Mammary epithelial cell (primary cell): ENCODE measurements at regions not wholly inside any gene's neighbourhood (a gene's known extent, or its start where the extent isn't known, plus 50 kb on each side); places are given as distances from the start of the nearest gene placed in this dataset.

ENCODE experiments used
- CTCF ChIP-seq, 2 donors: IDR thresholded peaks in 1 of 2; conservative IDR thresholded peaks in 1 of 2; 2 replicates each; pipeline ENCODE4 v1.5.1; 2011 to 2012; ENCODE audit warnings: inconsistent platforms in 2 of 2, low read length in 2 of 2, mild to moderate bottlenecking in 2 of 2, control low read depth in 1 of 2, low read depth in 1 of 2; ENCODE audit not compliant: insufficient read depth in 1 of 2; ENCODE audit errors: extremely low read depth in 1 of 2
- EZH2 ChIP-seq: IDR thresholded peaks from 2 replicates; pipeline ENCODE4 v1.6.1; 2012; ENCODE audit warnings: low read length, inconsistent platforms, borderline replicate concordance

DNA sequence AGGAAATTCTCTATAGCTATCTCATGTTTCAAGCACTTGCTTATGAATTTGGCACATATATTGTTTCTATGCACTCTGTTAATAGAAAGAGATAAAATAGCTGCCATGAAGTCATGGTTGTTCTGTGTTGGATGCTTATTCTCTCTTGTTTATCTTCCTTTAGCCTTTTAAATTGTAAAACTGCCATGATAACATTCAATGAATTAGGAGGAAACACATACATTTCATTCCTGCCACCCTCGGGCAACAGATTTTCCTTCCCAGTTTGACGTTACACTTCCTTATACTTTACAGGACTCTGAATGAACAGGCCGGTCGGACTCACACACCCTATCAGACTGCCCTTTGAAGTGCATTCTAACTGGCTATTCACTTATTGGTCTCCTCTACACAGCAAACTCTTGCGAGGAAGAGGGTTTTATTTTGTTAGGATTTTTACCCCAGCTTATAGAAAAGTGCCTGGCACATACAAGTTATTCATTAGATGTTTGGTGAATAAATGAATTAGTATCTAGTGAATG lies 65.7 kb upstream of the FERD3L start:
- TF ChIP-seq CTCF (conservative IDR thresholded peaks at IDR 0.05 in 1 of 2, IDR thresholded peaks at IDR 0.05 in 1 of 2; ENCODE audit: extremely low read depth in 1 of 2, insufficient read depth in 1 of 2, low read depth in 1 of 2, low read length in 2 of 2), result no peak
- no peak for TF ChIP-seq EZH2
